Loucy (cell line): ENCODE measurements at regions not wholly inside any gene's neighbourhood (a gene's known extent, or its start where the extent isn't known, plus 50 kb on each side); places are given as distances from the start of the nearest gene placed in this dataset.

Source experiments
- H2AFZ ChIP-seq: fragments of 200-600 bp; sonication (generic); 2 replicates; pipeline ENCODE4 v1.6.0; 2016; ENCODE audit warnings: antibody characterized with exemption, mild to moderate bottlenecking, low read length, moderate library complexity
- H3F3A ChIP-seq: fragments of 200-600 bp; 2 replicates; pipeline ENCODE4 v1.6.0; 2016; ENCODE audit warnings: antibody characterized with exemption, low read depth, mild to moderate bottlenecking
- H3K27me3 ChIP-seq: fragments of 200-600 bp; sonication (generic); 2 replicates; pipeline ENCODE4 v1.6.1; 2014; ENCODE audit warnings: low read length, mild to moderate bottlenecking; ENCODE audit not compliant: insufficient read depth, poor library complexity, severe bottlenecking
- H3K36me3 ChIP-seq: fragments of 200-600 bp; sonication (generic); 2 replicates; pipeline ENCODE4 v1.6.1; 2016; ENCODE audit warnings: low read length; ENCODE audit not compliant: insufficient read depth
- H3K4me1 ChIP-seq: fragments of 200-600 bp; sonication (generic); 2 replicates; pipeline ENCODE4 v1.5.1; 2014; ENCODE audit warnings: low read length, mild to moderate bottlenecking; ENCODE audit not compliant: insufficient read depth, poor library complexity, severe bottlenecking
- H3K4me2 ChIP-seq: fragments of 200-600 bp; sonication (generic); 2 replicates; pipeline ENCODE4 v1.6.0; 2014; ENCODE audit warnings: antibody characterized with exemption, low read length, low read depth, mild to moderate bottlenecking; ENCODE audit not compliant: poor library complexity, severe bottlenecking
- H3K4me3 ChIP-seq: fragments of 200-600 bp; sonication (generic); 2 replicates; pipeline ENCODE4 v1.5.1; 2014; ENCODE audit warnings: low read length, mild to moderate bottlenecking, mixed read lengths; ENCODE audit not compliant: poor library complexity, severe bottlenecking
- H3K79me2 ChIP-seq: fragments of 200-600 bp; sonication (generic); 2 replicates; pipeline ENCODE4 v1.6.1; 2014; ENCODE audit warnings: low read length; ENCODE audit not compliant: insufficient read depth
- H3K9ac ChIP-seq: fragments of 200-600 bp; sonication (generic); 2 replicates; pipeline ENCODE4 v1.6.0; 2014; ENCODE audit warnings: mild to moderate bottlenecking, low read depth, low read length, moderate library complexity; ENCODE audit not compliant: poor library complexity, severe bottlenecking
- H3K9me2 ChIP-seq: fragments of 200-600 bp; sonication (generic); replicated peaks from 2 replicates; pipeline ENCODE4 v1.6.1; 2016; ENCODE audit warnings: low read depth, low read length, mixed read lengths
- H3K9me3 ChIP-seq: fragments of 200-600 bp; sonication (generic); 2 replicates; pipeline ENCODE4 v1.6.1; 2014; ENCODE audit warnings: mild to moderate bottlenecking, antibody characterized with exemption, low read length, low read depth; ENCODE audit not compliant: insufficient read depth
- H4K20me1 ChIP-seq: fragments of 200-600 bp; sonication (generic); 2 replicates; pipeline ENCODE4 v1.6.0; 2014; ENCODE audit warnings: antibody characterized with exemption, low read length, mild to moderate bottlenecking; ENCODE audit not compliant: insufficient read depth, poor library complexity, severe bottlenecking
- CTCF ChIP-seq: fragments of 200-600 bp; sonication (generic); conservative IDR thresholded peaks from 2 replicates; pipeline ENCODE4 v1.5.1; 2014; ENCODE audit warnings: mild to moderate bottlenecking, antibody characterized with exemption, low read length
- EZH2phosphoT487 ChIP-seq: fragments of 200-600 bp; IDR thresholded peaks from 2 replicates; pipeline ENCODE4 v1.6.1; 2018; ENCODE audit warnings: antibody characterized with exemption, mild to moderate bottlenecking, moderate library complexity, borderline replicate concordance

- Histone ChIP-seq H3F3A (no peaks in the 10 kb centered on the region), H3K4me1 (no peaks in the 10 kb centered on the region), H3K4me2 (no peak overlapping the region), H3K9ac (no peak overlapping the region), H2AFZ (no peak overlapping the region), H3K4me3 (no peak overlapping the region), H3K9me2 (no peaks in the 10 kb centered on the region), H3K79me2 (no peaks in the 10 kb centered on the region), H3K36me3 (no peaks in the 10 kb centered on the region), H3K9me3 (no peaks in the 10 kb centered on the region), H4K20me1 (no peaks in the 10 kb centered on the region), H3K27me3 (no peaks in the 10 kb centered on the region)
- no peak for TF ChIP-seq EZH2phosphoT487
- no peak for TF ChIP-seq CTCF
Measured at GRCh38 chrX:122625239-122625638, 558.8 kb upstream of the GRIA3 start.

- no peaks in the 10 kb centered on the region for H3K27me3 ChIP-seq
- no peak overlapping the region for H3K4me3 ChIP-seq
- no peaks in the 10 kb centered on the region for H3K9me3 ChIP-seq
- no peaks in the 10 kb centered on the region for H3K36me3 ChIP-seq
- H3F3A ChIP-seq, result no peaks in the 10 kb centered on the region
- no peaks in the 10 kb centered on the region for H3K9me2 ChIP-seq
- TF ChIP-seq EZH2phosphoT487 (no peak), CTCF (no peak)
- no peaks in the 10 kb centered on the region for H4K20me1 ChIP-seq
- no peak overlapping the region for H3K4me2 ChIP-seq
- no peak overlapping the region for H2AFZ ChIP-seq
- H3K79me2 ChIP-seq, result no peaks in the 10 kb centered on the region
- no peaks in the 10 kb centered on the region for H3K4me1 ChIP-seq
- no peak overlapping the region for H3K9ac ChIP-seq
Measured at GRCh38 chrX:122625821-122626220, 558.3 kb upstream of the GRIA3 start.

DNA sequence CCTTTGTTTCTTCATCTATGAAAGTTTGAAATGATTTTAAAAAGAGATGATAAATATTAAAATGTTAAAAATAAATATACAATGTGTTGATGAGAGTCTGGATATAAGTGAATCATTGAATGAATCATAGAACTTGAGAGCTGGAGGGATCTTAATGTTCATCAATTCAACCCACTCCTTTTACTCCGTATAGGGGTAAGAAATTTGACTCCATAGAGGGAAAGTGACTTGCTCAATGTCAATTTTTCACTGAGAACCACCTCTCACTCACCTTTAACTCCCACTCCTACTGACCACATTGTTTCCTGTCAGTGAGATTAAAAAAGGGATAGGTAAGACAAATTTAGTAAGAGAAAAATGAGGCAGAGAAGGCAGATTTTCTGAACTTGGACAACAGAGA is 557.2 kb upstream of the GRIA3 start:
- no peaks in the 10 kb centered on the region for H3K79me2 ChIP-seq
- no peak overlapping the region for H3K4me3 ChIP-seq
- H3K4me2 ChIP-seq, result no peak overlapping the region
- no peaks in the 10 kb centered on the region for H3K4me1 ChIP-seq
- H3K36me3 ChIP-seq, result no peaks in the 10 kb centered on the region
- H3K9ac ChIP-seq, result no peak overlapping the region
- TF ChIP-seq CTCF (no peak), EZH2phosphoT487 (no peak)
- H4K20me1 ChIP-seq, result no peaks in the 10 kb centered on the region
- no peaks in the 10 kb centered on the region for H3K9me2 ChIP-seq
- H3K9me3 ChIP-seq, result no peaks in the 10 kb centered on the region
- no peak overlapping the region for H2AFZ ChIP-seq
- H3F3A ChIP-seq, result no peaks in the 10 kb centered on the region
- no peaks in the 10 kb centered on the region for H3K27me3 ChIP-seq
